ENCODE measurements at regions not wholly inside any gene's neighbourhood (a gene's known extent, or its start where the extent isn't known, plus 50 kb on each side); places are given as distances from the start of the nearest gene placed in this dataset.
"Not testable (repeated sequence)": the region's sequence is repeated elsewhere in the genome, so short reads cannot be mapped to it uniquely, and the experiment has no call there.

DNA sequence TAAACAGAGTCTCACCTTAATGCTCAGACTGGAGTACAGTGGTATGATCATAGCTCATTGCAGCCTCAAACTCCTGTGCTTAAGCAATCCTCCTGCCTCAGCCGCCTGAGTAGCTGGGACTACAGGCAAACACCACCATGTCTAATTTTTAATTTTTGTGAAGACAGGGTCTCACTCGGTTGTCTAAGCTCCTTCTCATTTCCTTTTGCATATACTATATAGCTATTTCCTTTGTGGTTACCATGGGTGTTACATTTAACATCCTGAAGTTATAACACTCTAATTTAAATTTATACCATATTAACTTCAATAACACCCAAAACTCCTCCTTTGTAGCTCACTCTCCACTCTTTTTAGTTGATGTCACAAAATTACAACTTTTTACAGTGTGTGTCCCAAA is 114.3 kb downstream of the DCK start:
- Mint-ChIP-seq H3K4me3 (ENCODE audit: unreplicated experiment) (no peak overlapping the region), H3K4me1 (ENCODE audit: low read depth, unreplicated experiment) (no peaks in the 10 kb centered on the region), H3K9me3 (ENCODE audit: unreplicated experiment) (no peaks in the 10 kb centered on the region), H3K36me3 (ENCODE audit: unreplicated experiment) (no peaks in the 10 kb centered on the region), H3K27me3 (ENCODE audit: unreplicated experiment) (no peaks in the 10 kb centered on the region), H3K27ac (ENCODE audit: unreplicated experiment) (no peak overlapping the region)
- TF ChIP-seq, protein P1, sequence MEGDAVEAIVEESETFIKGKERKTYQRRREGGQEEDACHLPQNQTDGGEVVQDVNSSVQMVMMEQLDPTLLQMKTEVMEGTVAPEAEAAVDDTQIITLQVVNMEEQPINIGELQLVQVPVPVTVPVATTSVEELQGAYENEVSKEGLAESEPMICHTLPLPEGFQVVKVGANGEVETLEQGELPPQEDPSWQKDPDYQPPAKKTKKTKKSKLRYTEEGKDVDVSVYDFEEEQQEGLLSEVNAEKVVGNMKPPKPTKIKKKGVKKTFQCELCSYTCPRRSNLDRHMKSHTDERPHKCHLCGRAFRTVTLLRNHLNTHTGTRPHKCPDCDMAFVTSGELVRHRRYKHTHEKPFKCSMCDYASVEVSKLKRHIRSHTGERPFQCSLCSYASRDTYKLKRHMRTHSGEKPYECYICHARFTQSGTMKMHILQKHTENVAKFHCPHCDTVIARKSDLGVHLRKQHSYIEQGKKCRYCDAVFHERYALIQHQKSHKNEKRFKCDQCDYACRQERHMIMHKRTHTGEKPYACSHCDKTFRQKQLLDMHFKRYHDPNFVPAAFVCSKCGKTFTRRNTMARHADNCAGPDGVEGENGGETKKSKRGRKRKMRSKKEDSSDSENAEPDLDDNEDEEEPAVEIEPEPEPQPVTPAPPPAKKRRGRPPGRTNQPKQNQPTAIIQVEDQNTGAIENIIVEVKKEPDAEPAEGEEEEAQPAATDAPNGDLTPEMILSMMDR (IDR thresholded peaks at IDR 0.05; ENCODE audit: partially characterized antibody, unreplicated experiment), result no peak
- no peak for DNase-seq

DNA sequence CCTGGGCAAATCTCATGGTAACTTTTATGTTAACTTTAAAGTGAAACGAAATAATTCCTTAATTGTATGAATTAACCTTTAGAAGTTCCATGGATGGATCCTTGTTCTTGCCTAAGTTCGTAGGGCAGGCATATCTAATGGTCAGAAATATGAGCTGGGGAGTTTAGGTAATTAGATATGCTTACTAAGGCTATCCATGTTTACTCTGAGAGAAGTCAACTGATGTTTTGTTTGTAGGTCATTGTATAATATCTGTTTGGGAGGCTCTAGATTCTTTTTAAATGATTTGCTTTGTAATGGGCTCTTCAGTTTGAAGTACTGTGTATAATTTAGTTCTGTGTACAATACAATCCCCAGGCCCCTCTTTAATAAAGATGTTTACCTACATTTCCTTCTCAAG is 117.0 kb downstream of the DCK start:
- H3K4me1 Mint-ChIP-seq (ENCODE audit: low read depth, unreplicated experiment), result no peaks in the 10 kb centered on the region
- DNase-seq, result no peak
- no peaks in the 10 kb centered on the region for H3K9me3 Mint-ChIP-seq (ENCODE audit: unreplicated experiment)
- no peaks in the 10 kb centered on the region for H3K36me3 Mint-ChIP-seq (ENCODE audit: unreplicated experiment)
- no peak overlapping the region for H3K27ac Mint-ChIP-seq (ENCODE audit: unreplicated experiment)
- H3K4me3 Mint-ChIP-seq (ENCODE audit: unreplicated experiment), result no peak overlapping the region
- H3K27me3 Mint-ChIP-seq (ENCODE audit: unreplicated experiment), result no peaks in the 10 kb centered on the region
- TF ChIP-seq, protein P1 (IDR thresholded peaks at IDR 0.05; ENCODE audit: partially characterized antibody, unreplicated experiment), result no peak

DNA sequence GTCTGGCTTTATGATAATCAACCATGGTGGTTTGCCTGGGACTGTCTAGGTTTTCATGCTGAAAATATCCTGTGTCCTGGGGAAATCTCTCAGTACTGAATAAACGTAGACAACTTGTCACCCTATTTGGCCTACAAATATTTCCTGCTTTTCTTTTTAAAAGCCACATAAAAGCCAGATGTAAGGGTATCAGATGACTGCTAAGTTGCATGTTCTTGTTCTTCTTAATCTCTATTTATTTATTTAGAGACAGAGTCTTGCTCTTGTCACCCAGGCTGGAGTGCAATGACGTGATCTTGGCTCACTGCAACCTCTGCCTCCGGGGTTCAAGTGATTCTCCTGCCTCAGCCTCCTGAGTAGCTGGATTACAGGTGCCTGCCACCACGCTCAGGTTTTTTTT is 117.7 kb downstream of the DCK start:
- H3K27ac Mint-ChIP-seq (ENCODE audit: unreplicated experiment); H3K27me3 Mint-ChIP-seq (ENCODE audit: unreplicated experiment); H3K4me1 Mint-ChIP-seq (ENCODE audit: low read depth, unreplicated experiment); H3K36me3 Mint-ChIP-seq (ENCODE audit: unreplicated experiment); H3K4me3 Mint-ChIP-seq (ENCODE audit: unreplicated experiment); H3K9me3 Mint-ChIP-seq (ENCODE audit: unreplicated experiment); DNase-seq: not testable (repeated sequence)

DNA sequence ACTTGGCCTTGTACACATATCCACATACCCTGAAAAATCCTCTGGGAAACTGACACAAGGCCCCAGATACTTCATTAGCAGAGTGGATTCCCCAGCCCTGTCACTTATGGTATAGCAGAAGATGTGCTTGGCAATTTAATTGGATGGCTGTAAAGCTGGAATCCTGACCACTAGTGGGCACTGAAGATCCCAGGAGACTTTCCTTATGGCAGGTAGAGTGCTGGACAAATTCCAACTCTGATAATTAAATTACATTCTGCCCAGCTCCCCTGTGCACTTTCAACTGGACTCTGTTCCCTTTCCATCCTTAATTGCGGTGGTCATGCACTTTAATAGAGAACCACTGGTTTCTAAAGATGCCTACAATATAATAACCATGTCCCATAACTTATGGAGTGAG is 119.8 kb downstream of the DCK start:
- H3K27ac Mint-ChIP-seq (ENCODE audit: unreplicated experiment), result no peak overlapping the region
- no peaks in the 10 kb centered on the region for H3K4me1 Mint-ChIP-seq (ENCODE audit: low read depth, unreplicated experiment)
- H3K27me3 Mint-ChIP-seq (ENCODE audit: unreplicated experiment), result no peaks in the 10 kb centered on the region
- no peak for DNase-seq
- no peaks in the 10 kb centered on the region for H3K9me3 Mint-ChIP-seq (ENCODE audit: unreplicated experiment)
- no peaks in the 10 kb centered on the region for H3K36me3 Mint-ChIP-seq (ENCODE audit: unreplicated experiment)
- TF ChIP-seq, protein P1 (IDR thresholded peaks at IDR 0.05; ENCODE audit: partially characterized antibody, unreplicated experiment), result no peak
- H3K4me3 Mint-ChIP-seq (ENCODE audit: unreplicated experiment), result no peak overlapping the region

DNA sequence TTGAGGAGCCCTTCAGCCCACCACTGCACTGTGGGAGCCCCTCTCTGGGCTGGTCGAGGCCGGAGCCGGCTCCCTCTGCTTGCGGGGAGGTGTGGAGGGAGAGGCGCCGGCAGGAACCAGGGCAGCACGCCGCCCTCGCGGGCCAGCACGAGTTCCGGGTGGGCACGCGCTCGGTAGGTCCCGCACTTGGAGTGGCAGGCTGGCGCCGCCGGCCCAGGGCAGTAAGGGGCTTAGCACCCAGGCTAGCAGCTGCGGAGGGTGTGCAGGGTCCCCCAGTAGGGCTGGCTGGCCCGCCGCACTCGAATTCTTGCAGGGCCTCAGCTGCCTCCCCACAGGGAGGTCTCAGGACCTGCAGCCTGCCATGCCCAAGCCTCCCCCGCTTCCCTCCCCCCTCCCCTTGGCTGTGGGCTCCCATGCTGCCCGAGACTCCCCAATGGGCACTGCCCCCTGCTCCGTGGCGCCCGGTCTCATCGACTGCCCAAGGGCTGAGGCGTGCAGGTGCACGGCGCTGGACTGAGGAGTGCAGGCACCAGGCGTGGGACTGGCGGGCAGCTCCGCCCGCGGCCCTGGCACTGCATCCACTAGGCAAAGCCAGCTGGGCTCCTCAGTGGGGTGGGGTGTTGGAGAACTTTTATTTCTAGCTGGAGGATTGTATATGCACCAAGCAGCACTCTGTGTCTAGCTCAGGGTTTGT is 127.5 kb downstream of the DCK start:
- Mint-ChIP-seq H3K27me3 (ENCODE audit: unreplicated experiment) (no peaks in the 10 kb centered on the region), H3K4me3 (ENCODE audit: unreplicated experiment) (no peak overlapping the region), H3K9me3 (ENCODE audit: unreplicated experiment) (peaks cover 1% of the 10 kb centered on the region), H3K4me1 (ENCODE audit: low read depth, unreplicated experiment) (peaks cover 2% of the 10 kb centered on the region), H3K36me3 (ENCODE audit: unreplicated experiment) (peaks cover 6% of the 10 kb centered on the region), H3K27ac (ENCODE audit: unreplicated experiment) (no peak overlapping the region)
- no peak for DNase-seq
- TF ChIP-seq, protein P1 (IDR thresholded peaks at IDR 0.05; ENCODE audit: partially characterized antibody, unreplicated experiment), result no peak
